ENCODE measurements at regions not wholly inside any gene's neighbourhood (a gene's known extent, or its start where the extent isn't known, plus 50 kb on each side); places are given as distances from the start of the nearest gene placed in this dataset.

- no peak for DNase-seq (ENCODE audit: low read depth)
Measured at GRCh38 chr5:116675626-116675910, 100.9 kb upstream of the SEMA6A start.

DNA sequence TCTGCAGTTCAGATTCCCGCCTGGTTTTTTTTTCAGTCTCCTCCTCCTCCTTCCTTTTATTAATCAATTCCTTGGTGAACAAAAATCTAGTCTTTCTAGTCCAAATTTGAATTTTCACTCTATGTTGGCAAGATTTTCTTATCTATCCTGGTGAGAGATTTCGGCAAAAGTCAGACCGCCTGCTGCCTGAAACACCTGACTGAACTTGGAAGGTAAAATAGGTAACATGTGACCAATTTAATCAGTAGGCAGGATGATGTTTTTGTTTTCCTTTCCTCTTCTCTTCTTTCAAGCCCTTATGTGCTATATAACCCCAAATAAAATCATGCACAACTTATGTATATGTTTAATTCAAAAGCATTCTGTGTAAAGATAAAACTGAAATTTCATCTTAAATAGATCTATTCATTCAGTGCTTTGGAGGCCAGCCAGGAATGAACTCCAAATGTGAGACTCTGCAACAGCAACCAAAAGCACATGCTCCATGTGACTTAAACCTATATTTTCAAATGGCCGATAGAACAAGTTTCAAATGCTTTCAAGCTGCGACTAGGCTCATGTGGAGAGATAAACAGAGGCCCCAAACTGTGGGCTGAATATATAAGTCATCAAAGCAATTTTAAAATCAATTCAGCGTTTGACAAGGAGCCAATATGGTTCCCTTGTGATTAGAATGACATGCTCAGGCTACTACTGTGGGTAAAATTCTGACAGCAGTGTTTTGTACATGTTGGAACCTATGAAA is 100.4 kb upstream of the SEMA6A start:
- H3K4me3 ChIP-seq (ENCODE audit: low read depth, low read length): no peak overlapping the region
- H3K36me3 ChIP-seq (ENCODE audit: control insufficient read depth, insufficient read depth, low read length): no peaks in the 10 kb centered on the region
- DNase-seq (ENCODE audit: low read depth): no peak
- no peaks in the 10 kb centered on the region for H3K27me3 ChIP-seq (ENCODE audit: control insufficient read depth, insufficient read depth, low read length)
- TF ChIP-seq, protein P1, sequence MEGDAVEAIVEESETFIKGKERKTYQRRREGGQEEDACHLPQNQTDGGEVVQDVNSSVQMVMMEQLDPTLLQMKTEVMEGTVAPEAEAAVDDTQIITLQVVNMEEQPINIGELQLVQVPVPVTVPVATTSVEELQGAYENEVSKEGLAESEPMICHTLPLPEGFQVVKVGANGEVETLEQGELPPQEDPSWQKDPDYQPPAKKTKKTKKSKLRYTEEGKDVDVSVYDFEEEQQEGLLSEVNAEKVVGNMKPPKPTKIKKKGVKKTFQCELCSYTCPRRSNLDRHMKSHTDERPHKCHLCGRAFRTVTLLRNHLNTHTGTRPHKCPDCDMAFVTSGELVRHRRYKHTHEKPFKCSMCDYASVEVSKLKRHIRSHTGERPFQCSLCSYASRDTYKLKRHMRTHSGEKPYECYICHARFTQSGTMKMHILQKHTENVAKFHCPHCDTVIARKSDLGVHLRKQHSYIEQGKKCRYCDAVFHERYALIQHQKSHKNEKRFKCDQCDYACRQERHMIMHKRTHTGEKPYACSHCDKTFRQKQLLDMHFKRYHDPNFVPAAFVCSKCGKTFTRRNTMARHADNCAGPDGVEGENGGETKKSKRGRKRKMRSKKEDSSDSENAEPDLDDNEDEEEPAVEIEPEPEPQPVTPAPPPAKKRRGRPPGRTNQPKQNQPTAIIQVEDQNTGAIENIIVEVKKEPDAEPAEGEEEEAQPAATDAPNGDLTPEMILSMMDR (IDR thresholded peaks at IDR 0.05; ENCODE audit: insufficient read depth, low read length, poor library complexity, severe bottlenecking): no peak

More at GRCh38 chr5:116675626-116675910, 100.9 kb upstream of the SEMA6A start:
- no peak overlapping the region for H3K4me3 ChIP-seq (ENCODE audit: low read depth, low read length)
- H3K27me3 ChIP-seq (ENCODE audit: control insufficient read depth, insufficient read depth, low read length): no peaks in the 10 kb centered on the region
- TF ChIP-seq, protein P1 (IDR thresholded peaks at IDR 0.05; ENCODE audit: insufficient read depth, low read length, poor library complexity, severe bottlenecking): no peak
- no peaks in the 10 kb centered on the region for H3K36me3 ChIP-seq (ENCODE audit: control insufficient read depth, insufficient read depth, low read length)

GRCh38 chr5:116673453-116673852 is 98.8 kb upstream of the SEMA6A start:
- DNase-seq (ENCODE audit: low read depth): no peak
- H3K36me3 ChIP-seq (ENCODE audit: control insufficient read depth, insufficient read depth, low read length): no peaks in the 10 kb centered on the region
- H3K4me3 ChIP-seq (ENCODE audit: low read depth, low read length): no peak overlapping the region
- TF ChIP-seq, protein P1 (IDR thresholded peaks at IDR 0.05; ENCODE audit: insufficient read depth, low read length, poor library complexity, severe bottlenecking): no peak
- no peaks in the 10 kb centered on the region for H3K27me3 ChIP-seq (ENCODE audit: control insufficient read depth, insufficient read depth, low read length)

DNA sequence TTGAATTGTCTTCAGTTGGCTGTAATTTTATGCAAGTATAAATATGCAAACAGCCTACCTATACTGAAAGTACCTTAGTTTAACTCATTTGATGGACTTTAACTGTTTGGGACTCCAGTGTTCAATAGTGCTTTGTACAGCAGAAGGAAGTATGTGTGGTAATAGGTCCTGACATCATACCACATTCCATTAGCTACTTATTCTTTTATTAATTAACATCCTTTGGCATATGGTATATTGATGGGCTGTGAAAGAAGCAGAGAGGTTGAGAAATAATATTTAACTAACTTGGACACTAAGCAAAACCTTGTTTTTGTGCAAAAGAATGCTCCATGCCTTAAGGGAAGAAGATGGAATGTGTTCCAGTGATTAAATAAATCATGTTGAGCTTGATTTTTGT is 97.6 kb upstream of the SEMA6A start:
- Histone ChIP-seq H3K27me3 (ENCODE audit: control insufficient read depth, insufficient read depth, low read length) (no peaks in the 10 kb centered on the region), H3K36me3 (ENCODE audit: control insufficient read depth, insufficient read depth, low read length) (no peaks in the 10 kb centered on the region), H3K4me3 (ENCODE audit: low read depth, low read length) (no peak overlapping the region)
- no peak for DNase-seq (ENCODE audit: low read depth)
- TF ChIP-seq, protein P1 (IDR thresholded peaks at IDR 0.05; ENCODE audit: insufficient read depth, low read length, poor library complexity, severe bottlenecking): no peak

DNA sequence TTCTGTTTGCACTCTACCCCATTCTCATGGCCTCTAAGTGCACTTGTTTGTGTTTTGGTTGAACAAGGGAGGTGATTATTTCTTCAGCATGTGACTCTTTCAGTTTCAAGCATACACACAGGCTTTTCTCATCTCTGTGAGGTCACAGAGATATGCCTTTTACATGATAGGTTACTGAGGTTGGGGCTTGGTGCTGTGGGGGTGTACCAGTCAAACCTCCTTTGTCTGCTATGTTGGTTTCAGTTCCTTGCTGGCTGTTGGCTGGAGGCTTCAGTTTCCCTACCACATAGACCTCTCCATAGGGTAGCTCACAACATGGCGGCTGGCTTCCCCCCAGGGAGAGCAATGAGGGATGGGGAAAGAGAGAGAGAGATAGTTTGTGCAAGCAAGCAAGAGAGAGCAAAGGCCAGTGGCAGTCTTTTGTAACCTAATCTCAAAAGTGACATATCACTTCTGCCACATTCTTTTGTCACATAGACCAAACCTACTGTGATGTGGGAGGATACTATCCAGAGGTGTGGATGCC is 96.7 kb upstream of the SEMA6A start:
- no peaks in the 10 kb centered on the region for H3K27me3 ChIP-seq (ENCODE audit: control insufficient read depth, insufficient read depth, low read length)
- H3K36me3 ChIP-seq (ENCODE audit: control insufficient read depth, insufficient read depth, low read length): no peaks in the 10 kb centered on the region
- no peak for DNase-seq (ENCODE audit: low read depth)
- no peak overlapping the region for H3K4me3 ChIP-seq (ENCODE audit: low read depth, low read length)
- TF ChIP-seq, protein P1 (IDR thresholded peaks at IDR 0.05; ENCODE audit: insufficient read depth, low read length, poor library complexity, severe bottlenecking): no peak

Measured in kidney epithelial cell (primary cell).